RPMI8226 (cell line): ENCODE measurements at regions not wholly inside any gene's neighbourhood (a gene's known extent, or its start where the extent isn't known, plus 50 kb on each side); places are given as distances from the start of the nearest gene placed in this dataset.

Source experiments
- DNase-seq: peaks from one replicate; pipeline ENCODE4 v3.0.0-alpha.2; 2015

- DNase-seq = no peak
Measured at GRCh38 chr9:16352251-16352650, 518.2 kb downstream of the BNC2 start.

GRCh38 chr9:16352791-16353401 lies 517.6 kb downstream of the BNC2 start:
- DNase-seq = no peak

- no peak for DNase-seq
Measured at GRCh38 chr9:16356196-16356765, 514.2 kb downstream of the BNC2 start.

- DNase-seq = no peak
Measured at GRCh38 chr9:16357828-16358227, 512.6 kb downstream of the BNC2 start.

GRCh38 chr9:16358751-16359150 lies 511.7 kb downstream of the BNC2 start:
- no peak for DNase-seq
